DMS153 (cell line): ENCODE measurements at regions not wholly inside any gene's neighbourhood (a gene's known extent, or its start where the extent isn't known, plus 50 kb on each side); places are given as distances from the start of the nearest gene placed in this dataset.

Experiments
- DNase-seq: peaks from one replicate; lab custom pipeline; 2025; lab: John Stamatoyannopoulos, UW

DNA sequence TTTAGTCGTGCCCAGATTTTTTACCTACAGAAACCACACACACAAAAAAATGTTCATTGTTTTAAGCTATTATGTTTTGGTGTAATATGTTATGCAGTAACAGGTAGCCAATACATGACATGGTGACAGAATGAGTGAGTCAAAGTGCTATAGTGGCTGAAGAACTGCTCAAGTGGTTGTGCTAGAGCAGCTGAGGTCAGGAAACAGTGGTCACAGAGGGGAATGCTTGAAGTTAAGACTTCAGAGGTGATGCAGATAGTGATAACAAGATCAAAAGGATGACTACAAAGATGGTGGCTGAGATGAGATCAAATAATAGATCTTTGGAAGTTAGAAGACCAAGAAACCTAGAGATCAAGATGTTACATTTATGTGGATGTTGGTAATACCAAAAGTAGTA is 174.3 kb downstream of the KCNE4 start:
- no peak for DNase-seq

DNA sequence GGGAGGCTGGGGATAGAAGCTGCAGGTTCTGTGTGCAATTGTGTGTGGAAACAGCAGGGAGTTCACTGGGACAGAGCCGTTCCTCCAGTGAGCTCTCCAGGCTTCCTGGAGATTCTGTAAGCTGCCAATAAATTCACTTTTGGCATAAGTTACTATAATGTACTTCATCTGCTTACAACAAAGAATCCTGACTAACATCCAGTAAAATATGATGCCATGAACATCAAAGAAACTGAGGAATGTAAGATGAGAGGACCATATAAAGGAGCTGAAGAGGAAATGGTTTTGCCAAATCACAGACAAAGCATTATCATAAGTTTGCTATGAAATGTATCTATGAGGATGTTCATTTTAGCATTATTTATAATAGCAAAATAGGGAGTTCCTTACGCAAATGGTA is 175.3 kb downstream of the KCNE4 start:
- no peak for DNase-seq

DNA sequence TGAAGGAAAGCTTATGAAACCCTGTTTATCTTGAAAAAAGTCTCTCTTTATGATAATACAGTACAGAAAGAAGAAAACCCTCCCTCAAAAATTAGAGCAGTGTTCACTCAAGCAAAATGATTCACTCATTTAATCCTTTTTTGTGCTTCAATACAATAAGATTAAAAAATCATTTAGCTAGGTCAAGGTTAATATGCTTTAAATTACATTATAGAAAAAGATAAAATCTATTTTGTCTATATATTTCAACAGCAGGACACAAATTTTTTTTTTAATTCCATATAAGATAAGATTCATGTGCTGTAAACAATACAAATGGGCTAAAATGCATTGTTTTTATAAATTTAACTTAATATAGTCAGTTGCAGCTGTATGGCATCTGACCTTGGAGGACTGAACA is 176.9 kb downstream of the KCNE4 start:
- DNase-seq: no peak

DNA sequence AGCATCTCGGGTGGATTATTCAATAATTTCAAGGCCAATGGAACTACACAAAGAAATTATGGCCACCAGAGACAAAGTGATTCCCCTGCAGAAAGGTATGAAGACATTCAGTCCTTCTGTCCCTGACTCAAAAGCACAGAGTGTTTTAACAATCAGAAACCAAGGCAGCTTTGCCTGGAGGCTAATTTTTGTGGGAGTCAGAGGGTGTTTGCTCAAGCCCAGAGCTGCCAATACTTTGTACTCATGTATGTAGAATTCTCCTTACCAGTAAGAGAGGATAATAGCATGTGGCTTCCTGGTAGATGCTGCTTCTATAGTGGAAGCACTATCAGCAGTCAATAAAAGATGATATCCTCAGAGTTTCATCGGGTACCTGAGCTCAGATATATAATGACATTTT is 178.4 kb downstream of the KCNE4 start:
- peak; percentile 65 for DNase-seq

DNA sequence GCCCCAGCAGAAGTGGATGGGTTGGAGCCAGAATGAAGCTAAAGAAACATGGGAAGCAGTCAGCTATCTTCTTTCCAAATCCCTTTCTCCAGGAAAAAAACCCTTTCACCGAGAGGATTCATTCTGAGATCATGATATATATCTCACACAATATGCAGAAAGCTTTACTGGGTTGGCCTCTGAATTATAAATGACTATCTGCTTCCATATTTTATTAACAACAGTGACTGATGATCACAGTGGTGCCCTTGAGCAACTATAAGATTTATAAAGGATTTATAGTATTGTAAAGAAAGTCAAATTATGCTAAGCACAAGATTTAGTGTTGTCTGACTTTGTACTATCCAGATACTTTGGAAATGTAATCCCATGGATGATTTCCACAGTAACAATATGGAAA is 180.3 kb downstream of the KCNE4 start:
- no peak for DNase-seq

DNA sequence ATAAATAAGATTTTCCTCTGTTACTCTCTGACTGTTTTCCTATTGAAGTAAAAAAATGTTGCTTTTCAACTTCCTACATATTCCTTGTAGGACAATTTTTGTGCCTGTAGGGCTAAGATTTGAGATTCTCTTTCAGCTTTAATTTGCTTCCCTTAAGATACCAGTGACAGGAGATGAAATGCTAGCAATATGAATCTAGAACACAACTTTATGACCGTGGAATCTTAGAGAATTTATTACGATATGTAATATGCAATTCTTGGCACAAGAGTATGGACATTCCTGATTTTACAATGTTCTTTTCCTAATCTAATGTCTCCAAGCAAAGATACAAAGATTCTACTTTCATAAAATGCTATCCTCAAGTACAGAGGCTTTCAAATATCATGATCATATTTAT is 180.9 kb downstream of the KCNE4 start:
- DNase-seq: no peak

DNA sequence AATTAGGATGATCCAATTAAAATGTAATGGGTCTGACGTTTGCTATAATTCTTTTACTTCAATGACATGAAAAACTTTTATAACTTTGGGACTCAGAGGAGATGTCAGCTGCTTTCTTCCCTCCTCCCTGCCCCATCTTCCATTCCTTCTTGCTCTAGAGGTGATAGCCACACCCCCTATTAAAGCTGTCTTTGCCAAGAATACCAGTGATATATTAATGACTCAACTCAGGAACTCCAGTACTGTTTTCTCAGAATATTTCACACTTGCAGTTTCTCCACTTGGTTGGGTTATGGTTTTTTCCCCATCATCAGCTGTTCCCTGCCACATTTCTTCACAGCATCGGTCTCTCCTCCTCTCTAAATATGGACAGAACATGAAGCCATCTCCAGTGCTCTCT is 184.0 kb downstream of the KCNE4 start:
- no peak for DNase-seq

DNA sequence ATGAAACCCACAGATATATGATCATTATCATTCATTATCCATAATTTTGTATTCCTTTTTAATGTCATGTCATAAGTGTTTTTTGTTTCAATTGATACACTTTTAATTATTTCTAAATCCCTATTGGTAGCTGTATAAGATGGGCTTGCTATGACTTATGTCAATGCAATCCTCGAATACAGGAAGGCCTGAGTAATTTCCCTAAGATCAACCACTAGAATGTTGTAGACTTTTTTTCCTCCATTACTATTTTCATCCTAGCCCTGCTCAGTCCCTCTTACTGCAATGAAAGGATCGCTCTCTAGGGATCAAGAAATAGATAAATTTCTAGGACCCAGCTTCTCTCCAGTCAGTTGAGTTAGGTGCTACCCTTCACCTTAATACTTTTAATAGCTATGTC is 186.3 kb downstream of the KCNE4 start:
- DNase-seq: no peak

DNA sequence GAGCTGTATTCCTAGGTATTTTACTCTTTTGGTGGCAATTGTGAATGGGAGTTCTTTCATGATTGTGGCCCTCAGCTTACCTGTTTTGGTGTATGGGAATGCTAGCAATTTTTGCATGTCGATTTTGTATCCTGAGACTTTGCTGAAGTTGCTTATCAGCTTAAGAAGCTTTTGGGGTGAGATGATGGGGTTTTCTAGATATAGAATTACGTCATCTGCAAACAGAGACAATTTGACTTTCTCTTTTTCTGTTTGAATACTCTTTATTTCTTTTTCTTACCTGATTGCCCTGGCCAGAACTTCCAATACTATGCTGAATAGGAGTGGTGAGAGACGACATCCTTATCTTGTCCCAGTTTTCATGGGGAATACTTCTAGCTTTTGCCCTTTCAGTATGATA is 191.2 kb downstream of the KCNE4 start:
- DNase-seq: no peak

DNA sequence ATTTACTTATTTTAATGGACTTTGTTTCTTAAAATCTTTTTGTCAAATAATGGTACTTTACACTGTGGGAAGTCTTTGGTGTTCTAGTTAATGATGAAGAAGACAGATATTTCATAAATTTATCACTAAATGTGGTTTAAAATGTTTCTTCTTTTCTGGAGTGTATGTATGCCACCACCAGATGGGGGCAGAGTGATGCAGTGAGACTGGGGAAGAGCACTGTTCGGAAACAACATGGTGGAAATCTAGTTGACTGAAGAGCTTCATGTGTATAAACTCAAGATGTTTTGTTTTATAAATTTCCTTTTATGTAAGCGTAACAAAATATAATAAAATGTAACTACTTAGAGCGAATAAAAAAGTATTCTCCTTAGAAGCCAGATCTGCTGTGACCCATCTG is 195.1 kb downstream of the KCNE4 start:
- DNase-seq: no peak

DNA sequence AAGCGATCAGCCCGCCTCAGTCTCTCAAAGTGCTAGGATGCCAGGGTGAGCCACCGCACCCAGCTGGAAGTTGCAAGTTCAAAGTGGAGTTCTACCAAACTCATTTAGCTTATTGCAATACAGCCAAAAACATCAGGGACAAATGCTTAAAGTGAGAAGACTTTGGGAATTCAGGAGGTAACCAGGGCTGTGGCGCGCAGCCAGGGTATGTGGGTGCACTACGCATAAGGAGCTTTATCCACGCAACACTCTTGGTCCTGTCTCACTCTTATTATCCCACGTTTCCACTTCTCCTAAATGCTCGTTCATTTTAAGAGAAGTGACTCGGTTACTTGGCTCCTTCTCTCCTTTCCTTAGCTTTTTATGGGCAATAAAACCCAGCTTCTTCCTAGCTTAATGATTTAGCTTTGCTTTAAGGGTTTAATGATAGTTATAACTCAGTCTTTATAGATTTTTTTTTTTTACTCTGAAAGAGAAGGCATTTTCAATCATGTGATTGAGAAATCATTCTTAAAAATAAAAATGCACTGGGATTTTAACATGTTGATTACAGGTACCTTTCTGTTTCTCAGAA is 199.8 kb downstream of the KCNE4 start:
- DNase-seq: no peak

DNA sequence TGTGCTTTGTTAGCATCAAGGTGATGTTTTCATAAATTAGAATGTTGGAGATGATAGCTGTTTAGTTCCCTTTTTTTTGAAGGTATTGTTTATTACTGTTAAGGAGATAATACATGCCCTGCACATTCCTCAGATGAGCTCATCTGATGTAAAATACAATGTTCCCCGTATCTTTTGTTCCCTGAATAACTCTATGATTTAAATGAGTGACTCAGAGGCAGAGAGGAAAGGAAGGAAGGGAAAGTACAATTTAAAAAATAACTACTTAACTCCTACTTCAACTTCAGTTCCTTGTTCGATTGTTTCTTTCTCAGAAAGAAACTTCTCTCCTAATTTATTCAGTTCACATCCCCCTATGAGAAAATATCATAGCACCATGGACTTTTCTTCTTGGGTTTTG is 208.7 kb downstream of the KCNE4 start:
- DNase-seq: no peak

DNA sequence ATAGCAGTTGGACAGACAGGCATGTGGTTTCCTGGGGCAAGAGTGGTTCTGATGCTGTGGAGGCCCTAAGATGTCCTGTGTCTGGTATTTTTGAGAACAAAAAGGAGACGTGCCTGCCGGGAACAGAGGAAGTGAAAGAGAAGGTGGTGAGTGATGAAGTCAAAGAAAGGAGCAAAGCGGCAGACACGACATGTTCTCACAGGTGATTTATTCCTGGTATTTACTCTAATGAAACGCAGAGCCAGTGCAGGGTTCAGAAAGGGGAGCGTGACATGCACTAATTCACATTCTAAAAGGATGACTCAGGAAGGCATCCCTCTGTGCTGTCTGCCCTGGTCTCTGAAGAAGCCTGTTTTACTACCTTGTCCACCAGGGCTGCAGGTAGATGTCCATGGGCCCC is 211.0 kb downstream of the KCNE4 start:
- DNase-seq: no peak

DNA sequence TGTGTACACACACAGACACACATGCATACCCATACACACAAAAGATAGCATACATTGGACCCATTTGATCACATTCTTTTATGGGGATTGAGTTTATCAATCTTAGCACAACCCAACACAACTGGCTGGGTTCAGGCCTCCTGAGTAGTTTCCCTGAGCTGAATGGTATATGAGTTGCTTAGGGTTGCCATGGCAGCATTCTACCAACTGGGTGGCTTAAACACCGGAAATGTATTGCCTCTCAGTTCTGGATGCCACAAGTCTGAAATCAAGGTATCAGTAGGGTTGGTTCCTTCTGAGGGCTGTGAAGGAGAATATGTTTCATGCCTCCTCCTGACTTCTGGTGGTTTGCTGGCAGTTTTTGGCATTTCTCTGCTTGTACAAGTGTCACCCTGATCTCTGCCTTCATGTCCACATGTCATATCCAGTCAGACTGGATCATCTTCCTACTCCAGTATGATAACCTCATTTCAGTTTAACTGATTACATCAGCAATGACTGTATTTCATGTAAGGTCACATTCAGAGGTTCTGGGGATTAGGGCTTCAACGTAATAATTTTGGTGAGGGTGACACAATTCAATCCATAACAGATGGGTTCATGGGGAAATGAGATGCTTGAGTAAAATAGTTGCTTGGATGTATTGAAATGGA is 212.7 kb downstream of the KCNE4 start:
- no peak for DNase-seq

DNA sequence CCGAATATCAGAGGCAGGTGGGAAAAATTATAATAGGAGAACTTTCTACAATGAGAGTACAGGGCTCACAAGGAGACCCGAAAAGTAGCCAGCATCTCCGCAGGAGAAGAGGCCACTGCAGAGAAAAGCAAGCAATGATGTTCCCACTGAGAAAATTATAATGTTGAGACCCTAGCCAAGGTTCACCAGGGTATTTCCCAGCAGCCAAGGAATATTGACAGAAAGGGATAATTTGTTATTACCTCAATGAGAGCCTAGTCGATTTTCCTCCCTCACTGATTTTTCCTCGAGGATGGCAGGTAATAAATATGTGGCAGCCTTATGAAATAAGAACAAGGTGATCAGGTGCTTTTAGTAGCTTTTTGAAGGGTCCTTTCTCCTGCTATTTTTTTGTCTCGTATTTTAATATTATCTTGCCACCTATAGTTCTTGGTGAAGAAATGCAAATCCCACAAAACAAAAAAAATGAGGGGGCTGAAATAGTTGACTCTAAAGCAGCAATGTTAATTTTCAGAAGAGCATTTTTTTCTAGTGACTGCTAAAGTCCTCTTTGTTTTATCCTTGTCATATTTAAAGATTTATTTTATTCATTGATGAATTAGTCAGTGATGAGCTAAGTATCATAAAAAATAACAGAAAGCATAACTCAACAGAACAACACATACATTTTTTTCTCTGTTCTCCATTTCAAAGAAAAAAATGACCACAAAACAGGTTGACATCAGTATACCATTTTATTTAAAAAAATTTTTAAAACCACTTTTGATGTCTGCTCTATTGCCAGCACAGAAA is 215.4 kb downstream of the KCNE4 start:
- DNase-seq: no peak

DNA sequence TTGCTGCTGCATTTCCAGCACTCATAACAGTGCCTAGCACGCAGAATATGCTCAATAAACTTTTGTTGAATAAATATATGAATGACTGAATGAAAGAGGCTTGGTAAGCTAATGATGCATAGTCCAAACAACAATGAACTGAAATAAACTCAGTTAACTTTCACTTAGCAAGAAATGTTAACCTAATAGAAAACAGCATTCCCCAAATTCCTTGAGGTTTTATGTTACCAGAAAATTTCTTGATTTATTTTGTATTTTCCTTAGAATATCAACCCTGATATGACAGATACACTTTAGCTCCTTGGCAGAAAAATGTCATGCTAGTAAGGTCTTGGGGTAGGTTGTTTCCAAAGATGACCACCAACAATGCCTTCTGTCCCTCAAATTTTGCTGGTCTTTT is 217.4 kb downstream of the KCNE4 start:
- no peak for DNase-seq

DNA sequence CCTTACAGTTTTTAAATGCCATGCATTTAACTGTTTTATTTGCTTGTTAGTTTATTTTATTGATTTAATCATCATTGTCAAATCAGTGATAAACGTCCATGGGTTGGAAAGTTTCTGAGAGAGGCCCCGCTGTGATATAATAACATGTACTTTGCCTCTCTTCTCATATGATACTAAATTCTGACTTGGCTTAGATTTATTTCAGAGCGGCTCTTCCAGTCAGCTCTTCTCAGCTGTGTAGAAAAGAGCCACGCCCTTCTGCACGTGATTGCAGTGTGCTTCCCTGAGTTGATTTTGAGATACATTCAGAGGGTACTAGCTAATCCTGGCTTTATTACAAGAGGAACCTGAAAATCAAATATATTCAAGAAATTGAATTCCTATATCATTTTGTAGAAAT is 218.6 kb downstream of the KCNE4 start:
- no peak for DNase-seq

DNA sequence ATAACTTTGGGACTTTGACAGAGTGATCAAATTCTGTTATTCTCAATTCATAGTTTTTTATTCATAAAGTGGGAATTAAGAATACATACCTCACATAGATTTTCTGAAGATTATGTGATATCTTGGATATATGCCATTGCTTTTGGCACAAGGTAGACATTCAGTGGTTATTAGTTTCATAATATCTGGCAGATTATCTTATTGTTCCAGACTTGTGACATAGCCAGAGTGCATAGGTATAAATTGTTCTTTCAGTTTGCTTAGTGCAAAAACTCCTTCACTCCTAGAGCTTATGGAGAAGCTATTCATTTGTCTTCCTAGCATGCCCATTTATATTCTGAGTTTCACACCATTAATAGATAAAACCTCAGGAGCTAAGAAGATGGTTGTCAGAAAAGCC is 222.0 kb downstream of the KCNE4 start:
- DNase-seq: no peak

DNA sequence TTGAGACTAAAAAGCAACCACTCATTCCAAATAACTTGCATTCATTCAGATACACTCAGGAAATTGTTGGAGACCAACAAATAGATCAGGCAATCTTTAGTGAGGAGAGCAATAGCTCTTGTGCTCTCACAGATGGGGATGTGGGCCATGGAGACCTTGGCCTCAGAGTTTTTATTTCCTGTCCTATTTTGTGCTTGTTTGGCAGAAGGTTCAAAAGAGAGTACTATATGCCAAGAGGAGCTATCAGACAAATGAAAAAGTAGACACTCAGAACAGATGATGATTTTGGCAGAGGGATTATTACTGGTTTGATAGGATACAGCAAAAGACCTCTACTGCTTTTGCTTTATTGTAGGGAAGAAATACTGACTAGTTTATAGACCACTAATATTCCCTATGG is 230.2 kb downstream of the KCNE4 start:
- no peak for DNase-seq

DNA sequence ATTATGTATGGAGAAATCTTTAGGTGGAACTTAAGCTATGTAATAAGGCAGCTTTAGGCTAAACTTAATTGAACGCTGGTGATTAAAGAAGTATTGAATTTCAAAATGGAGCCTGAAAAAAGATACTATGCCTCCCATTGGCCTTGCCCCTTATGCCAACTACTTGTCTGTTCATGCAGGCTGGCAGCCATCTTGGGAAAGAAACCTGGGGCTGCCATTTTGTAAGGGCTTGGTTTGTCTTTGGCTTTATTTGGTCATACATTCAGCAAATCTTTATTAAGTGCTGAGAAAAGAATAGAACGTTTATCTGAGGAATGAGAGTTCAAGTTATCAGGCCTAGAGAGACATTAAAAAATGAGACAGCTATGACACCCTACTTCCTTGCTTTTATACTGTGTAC is 231.3 kb downstream of the KCNE4 start:
- DNase-seq: no peak

DNA sequence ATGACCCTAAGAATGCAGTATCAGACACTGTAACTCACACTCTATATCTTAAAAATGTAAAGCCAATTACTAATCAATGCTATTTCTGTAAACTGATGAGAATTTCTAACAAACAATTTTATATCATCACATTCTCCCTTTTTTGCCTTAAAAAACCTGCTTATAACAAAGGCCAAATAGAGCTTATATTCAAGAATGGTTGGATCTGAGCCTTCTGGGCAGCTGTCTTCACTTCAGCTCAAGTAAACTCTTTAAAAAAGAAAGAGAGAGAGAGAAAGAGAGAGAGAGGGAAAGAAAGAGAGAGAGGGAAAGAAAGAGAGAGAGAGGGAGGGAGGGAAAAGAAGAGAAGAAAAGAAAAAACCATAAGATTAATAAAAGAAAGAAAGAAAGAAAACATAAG is 231.8 kb downstream of the KCNE4 start:
- DNase-seq: no peak

DNA sequence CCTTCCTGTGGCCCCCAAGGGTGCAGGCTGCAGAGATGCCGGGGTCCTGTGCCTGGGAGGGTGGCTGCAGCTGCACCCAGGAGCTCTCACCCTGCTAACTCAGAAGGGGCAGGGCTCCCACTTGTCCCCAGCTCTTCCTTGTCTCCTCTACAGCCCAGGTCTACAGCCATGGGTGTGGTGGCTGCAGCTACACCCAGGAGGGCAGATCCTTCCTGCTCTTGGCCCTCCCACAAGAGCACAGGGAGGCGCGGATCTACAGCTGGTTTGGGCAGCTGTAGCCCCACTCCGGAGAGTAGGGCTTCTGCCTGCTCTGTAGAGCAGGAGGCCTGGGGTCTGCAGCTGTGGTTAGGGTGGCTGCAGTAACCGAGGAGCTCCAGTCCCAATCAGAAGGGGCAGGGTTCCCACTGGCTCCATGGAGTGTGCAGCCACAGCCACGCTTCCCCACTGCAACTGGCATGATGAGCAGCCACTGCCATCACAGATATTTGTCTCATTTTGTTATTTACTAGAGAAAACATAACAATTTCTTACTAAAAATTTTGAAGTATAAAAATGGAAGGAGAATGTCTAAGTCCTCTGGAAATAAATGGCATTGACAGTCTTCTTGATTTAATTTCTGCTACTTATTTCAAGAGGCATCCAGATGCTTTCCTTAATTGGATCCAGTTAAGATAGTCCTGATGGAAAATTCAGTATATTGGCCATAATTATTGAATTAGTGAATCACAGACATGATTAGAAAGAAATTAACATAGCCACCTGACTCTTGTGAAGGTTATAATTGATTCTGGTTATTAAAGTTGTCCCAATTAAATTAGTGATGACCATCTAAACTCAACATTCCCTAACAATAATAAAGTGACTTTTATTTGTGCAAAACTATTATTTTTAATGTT is 233.6 kb downstream of the KCNE4 start:
- no peak for DNase-seq

DNA sequence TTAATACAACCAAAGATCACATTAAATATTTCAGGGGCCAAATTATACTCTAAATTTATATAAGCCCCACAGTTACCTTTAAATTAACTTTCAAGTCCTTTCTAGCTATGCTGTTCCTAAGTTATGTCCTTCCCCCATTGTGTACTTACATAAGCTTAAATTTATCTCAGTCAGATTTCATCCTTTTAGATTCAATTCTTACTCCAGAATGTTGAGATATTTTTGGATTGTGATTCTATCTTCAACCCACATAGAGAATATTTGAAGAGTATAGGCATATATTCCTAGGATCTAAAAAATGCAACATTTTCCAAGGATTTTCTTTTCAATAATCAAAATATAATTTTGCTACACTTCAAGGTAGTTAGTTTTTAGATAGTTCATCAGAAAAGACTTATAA is 242.8 kb downstream of the KCNE4 start:
- DNase-seq: no peak
